ENCODE measurements at regions not wholly inside any gene's neighbourhood (a gene's known extent, or its start where the extent isn't known, plus 50 kb on each side); places are given as distances from the start of the nearest gene placed in this dataset.

- no peak for DNase-seq (ENCODE audit: low spot score)
Measured at GRCh38 chr2:139033300-139033699, 253.1 kb upstream of the NXPH2 start.

GRCh38 chr2:139031722-139032121, 251.5 kb upstream of the NXPH2 start:
- no peak for DNase-seq (ENCODE audit: low spot score)

GRCh38 chr2:139020287-139020686, 240.1 kb upstream of the NXPH2 start:
- DNase-seq (ENCODE audit: low spot score) = no peak

GRCh38 chr2:139018252-139018651, 238.1 kb upstream of the NXPH2 start:
- no peak for DNase-seq (ENCODE audit: low spot score)

- no peak for DNase-seq (ENCODE audit: low spot score)
Measured at GRCh38 chr2:139007130-139007529, 226.9 kb upstream of the NXPH2 start.

- no peak for DNase-seq (ENCODE audit: low spot score)
Measured at GRCh38 chr2:139000131-139000785, 220.1 kb upstream of the NXPH2 start.

- no peak for DNase-seq (ENCODE audit: low spot score)
Measured at GRCh38 chr2:138997856-138998517, 217.8 kb upstream of the NXPH2 start.

- no peak for DNase-seq (ENCODE audit: low spot score)
Measured at GRCh38 chr2:138997346-138997745, 217.2 kb upstream of the NXPH2 start.

GRCh38 chr2:138994502-138994901, 214.3 kb upstream of the NXPH2 start:
- DNase-seq (ENCODE audit: low spot score) = no peak

GRCh38 chr2:138985881-138986280, 205.7 kb upstream of the NXPH2 start:
- no peak for DNase-seq (ENCODE audit: low spot score)

GRCh38 chr2:138979131-138979785, 199.1 kb upstream of the NXPH2 start:
- no peak for DNase-seq (ENCODE audit: low spot score)

GRCh38 chr2:138974651-138975050, 194.5 kb upstream of the NXPH2 start:
- DNase-seq (ENCODE audit: low spot score) = no peak

- DNase-seq (ENCODE audit: low spot score) = no peak
Measured at GRCh38 chr2:138964418-138964817, 184.2 kb upstream of the NXPH2 start.

GRCh38 chr2:138962686-138963085, 182.5 kb upstream of the NXPH2 start:
- no peak for DNase-seq (ENCODE audit: low spot score)

GRCh38 chr2:138960191-138960590, 180.0 kb upstream of the NXPH2 start:
- DNase-seq (ENCODE audit: low spot score) = no peak

- no peak for DNase-seq (ENCODE audit: low spot score)
Measured at GRCh38 chr2:138959031-138959430, 178.8 kb upstream of the NXPH2 start.

GRCh38 chr2:138956116-138956515, 175.9 kb upstream of the NXPH2 start:
- no peak for DNase-seq (ENCODE audit: low spot score)

GRCh38 chr2:138950486-138950885, 170.3 kb upstream of the NXPH2 start:
- DNase-seq (ENCODE audit: low spot score) = no peak

- no peak for DNase-seq (ENCODE audit: low spot score)
Measured at GRCh38 chr2:138949517-138949916, 169.3 kb upstream of the NXPH2 start.

- no peak for DNase-seq (ENCODE audit: low spot score)
Measured at GRCh38 chr2:138948070-138948539, 167.9 kb upstream of the NXPH2 start.

GRCh38 chr2:138943470-138943869, 163.3 kb upstream of the NXPH2 start:
- DNase-seq (ENCODE audit: low spot score) = no peak

- no peak for DNase-seq (ENCODE audit: low spot score)
Measured at GRCh38 chr2:138942466-138942865, 162.3 kb upstream of the NXPH2 start.
